GM23338 (cell line): ENCODE measurements at regions not wholly inside any gene's neighbourhood (a gene's known extent, or its start where the extent isn't known, plus 50 kb on each side); places are given as distances from the start of the nearest gene placed in this dataset.

ENCODE experiments used
- ATAC-seq: fragments of 200-7000 bp; cut with Tn5 transposase; 3 replicates; pipeline ENCODE4 v1.9.1; 2020
- DNase-seq: peaks from one replicate; pipeline ENCODE4 v3.0.0-alpha.2; 2015; ENCODE audit warnings: low spot score
- H2AFZ ChIP-seq: fragments of 200-600 bp; sonication (generic); 2 replicates; pipeline ENCODE4 v1.8.0; 2016; ENCODE audit warnings: antibody characterized with exemption, mild to moderate bottlenecking, moderate library complexity
- H3F3A ChIP-seq: fragments of 200-600 bp; sonication (generic); replicated peaks from 2 replicates; pipeline ENCODE4 v1.8.0; 2017; ENCODE audit warnings: antibody characterized with exemption, mixed run types, low read depth
- H3K27ac ChIP-seq: fragments of 200-600 bp; sonication (generic); 2 replicates; pipeline ENCODE4 v1.6.1; 2016; ENCODE audit warnings: low read depth
- H3K27me3 ChIP-seq: fragments of 200-600 bp; sonication (generic); 2 replicates; pipeline ENCODE4 v1.8.0; 2016; ENCODE audit warnings: mild to moderate bottlenecking, mixed run types, moderate library complexity; ENCODE audit not compliant: insufficient read depth
- H3K36me3 ChIP-seq: fragments of 200-600 bp; sonication (generic); 2 replicates; pipeline ENCODE4 v1.8.0; 2016; ENCODE audit warnings: mild to moderate bottlenecking; ENCODE audit not compliant: insufficient read depth
- H3K4me1 ChIP-seq: fragments of 200-600 bp; sonication (generic); 2 replicates; pipeline ENCODE4 v1.8.0; 2016; ENCODE audit warnings: mild to moderate bottlenecking, moderate library complexity; ENCODE audit not compliant: insufficient read depth
- H3K4me2 ChIP-seq: fragments of 200-600 bp; sonication (generic); 2 replicates; pipeline ENCODE4 v1.7.1; 2017; ENCODE audit warnings: mixed run types
- H3K4me3 ChIP-seq: fragments of 200-600 bp; sonication (generic); 2 replicates; pipeline ENCODE4 v1.6.1; 2016; ENCODE audit warnings: mixed run types
- H3K79me2 ChIP-seq: fragments of 200-600 bp; sonication (generic); replicated peaks from 2 replicates; pipeline ENCODE4 v1.8.0; 2017; ENCODE audit warnings: mild to moderate bottlenecking; ENCODE audit not compliant: insufficient read depth
- H3K9me2 ChIP-seq: fragments of 200-600 bp; sonication (generic); 2 replicates; pipeline ENCODE4 v1.8.0; 2017; ENCODE audit not compliant: insufficient read depth
- H4K20me1 ChIP-seq: fragments of 200-600 bp; sonication (generic); replicated peaks from 2 replicates; pipeline ENCODE4 v1.8.0; 2017; ENCODE audit warnings: mild to moderate bottlenecking; ENCODE audit not compliant: insufficient read depth
- H3K27ac Mint-ChIP-seq: 2 replicates; pipeline ENCODE4 v1.8.0; 2020; ENCODE audit warnings: inconsistent platforms, mild to moderate bottlenecking, moderate library complexity, mixed read lengths
- H3K27me3 Mint-ChIP-seq: 3 replicates; pipeline ENCODE4 v1.8.0; 2022; ENCODE audit warnings: low read depth, mild to moderate bottlenecking, moderate library complexity, mixed read lengths, inconsistent platforms; ENCODE audit not compliant: insufficient read depth, poor library complexity
- H3K36me3 Mint-ChIP-seq: 3 replicates; pipeline ENCODE4 v1.8.0; 2021; ENCODE audit warnings: low read depth, mild to moderate bottlenecking, inconsistent platforms, moderate library complexity, mixed read lengths
- H3K4me1 Mint-ChIP-seq: 3 replicates; pipeline ENCODE4 v1.8.0; 2020; ENCODE audit warnings: mild to moderate bottlenecking, inconsistent platforms, mixed read lengths
- H3K4me3 Mint-ChIP-seq: 3 replicates; pipeline ENCODE4 v1.8.0; 2021; ENCODE audit warnings: moderate library complexity, mild to moderate bottlenecking, inconsistent platforms, mixed read lengths
- H3K9me3 Mint-ChIP-seq: 3 replicates; pipeline ENCODE4 v1.8.0; 2020; ENCODE audit warnings: moderate library complexity, mild to moderate bottlenecking, inconsistent platforms, mixed read lengths
- CREB1 ChIP-seq: fragments of 250-450 bp; sonication (Bioruptor Pico); IDR thresholded peaks from 2 replicates; pipeline ENCODE4 v1.5.0; 2020; ENCODE audit warnings: low read depth, mild to moderate bottlenecking, moderate library complexity
- EZH2 ChIP-seq: fragments of 200-600 bp; sonication (generic); IDR thresholded peaks from one replicate; pipeline ENCODE4 v1.8.0; 2017; ENCODE audit warnings: antibody characterized with exemption, mild to moderate bottlenecking, low read depth; ENCODE audit not compliant: unreplicated experiment
- EZH2phosphoT487 ChIP-seq: fragments of 200-600 bp; sonication (generic); IDR thresholded peaks from one replicate; pipeline ENCODE4 v1.8.1; 2018; ENCODE audit warnings: antibody characterized with exemption; ENCODE audit not compliant: unreplicated experiment
- JUNB ChIP-seq: IDR thresholded peaks from one replicate; pipeline ENCODE4 v1.6.1; 2016; ENCODE audit warnings: antibody characterized with exemption; ENCODE audit not compliant: unreplicated experiment
- NANOG ChIP-seq: IDR thresholded peaks from 2 replicates; pipeline ENCODE4 v1.6.1; 2016; ENCODE audit warnings: antibody characterized with exemption, borderline replicate concordance
- POLR2AphosphoS5 ChIP-seq: IDR thresholded peaks from 2 replicates; pipeline ENCODE4 v1.6.1; 2016; ENCODE audit warnings: antibody characterized with exemption, low read depth
- STAT1 ChIP-seq: IDR thresholded peaks from one replicate; pipeline ENCODE4 v1.6.1; 2016; ENCODE audit warnings: antibody characterized with exemption; ENCODE audit not compliant: unreplicated experiment
- ZNF114 ChIP-seq: fragments of 250-450 bp; sonication (Bioruptor Pico); IDR thresholded peaks from 2 replicates; pipeline ENCODE4 v1.5.0; 2020; ENCODE audit warnings: mild to moderate bottlenecking, moderate library complexity
- TF ChIP-seq, protein P1 (sequence below), 2 experiments: fragments of 200-600 bp in 1 of 2; sonication (generic) in 1 of 2; conservative IDR thresholded peaks; 2 replicates each; pipeline versions ENCODE4 v1.5.1 to v1.6.1; 2016 to 2017; ENCODE audit warnings: antibody characterized with exemption in 2 of 2, low read depth in 2 of 2, mild to moderate bottlenecking in 2 of 2, moderate library complexity in 1 of 2
- TF ChIP-seq, protein P2 (sequence below): IDR thresholded peaks from one replicate; pipeline ENCODE4 v1.6.1; 2018; ENCODE audit warnings: antibody characterized with exemption; ENCODE audit not compliant: unreplicated experiment
- TF ChIP-seq, protein P3 (sequence below): IDR thresholded peaks from 2 replicates; pipeline ENCODE4 v1.6.1; 2016; ENCODE audit warnings: antibody characterized with exemption
- TF ChIP-seq, protein P4 (sequence below): fragments of 250-450 bp; sonication (Bioruptor Pico); IDR thresholded peaks from 2 replicates; pipeline ENCODE4 v1.5.0; 2020; ENCODE audit warnings: mild to moderate bottlenecking, moderate library complexity

DNA sequence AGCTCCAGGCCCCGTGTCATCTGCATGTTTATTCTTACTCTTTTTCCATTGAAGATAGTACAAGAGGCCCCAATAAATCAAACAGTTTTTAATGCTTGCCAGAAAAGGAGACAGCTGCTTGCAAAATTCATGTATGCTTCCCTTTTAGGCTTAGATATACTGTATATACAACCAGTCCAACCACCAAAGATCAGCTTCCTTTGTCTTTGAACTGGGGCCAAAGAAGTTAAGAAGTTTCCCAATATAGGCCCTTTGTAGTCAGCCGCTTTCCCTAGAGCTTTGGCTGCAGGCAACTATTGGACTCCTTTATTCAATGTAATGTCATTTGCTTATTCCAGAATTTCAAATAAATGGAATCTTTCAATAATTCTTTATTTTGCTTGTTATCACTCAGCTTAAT lies 1395.0 kb downstream of the GATA3 start:
- Mint-ChIP-seq H3K27ac (no peak overlapping the region), H3K27me3 (no peaks in the 10 kb centered on the region)

More for the DNA sequence above, 1395.0 kb downstream of the GATA3 start:
- Histone ChIP-seq H3K79me2 (no peaks in the 10 kb centered on the region), H3K4me2 (no peak overlapping the region), H3F3A (no peaks in the 10 kb centered on the region), H3K9me2 (peaks cover 3% of the 10 kb centered on the region), H3K4me1 (no peaks in the 10 kb centered on the region), H3K4me3 (no peak overlapping the region), H2AFZ (no peak overlapping the region), H3K36me3 (peaks cover 7% of the 10 kb centered on the region; the same call in 1 of the 2 replicates), H3K27ac (no peak overlapping the region), H4K20me1 (no peaks in the 10 kb centered on the region), H3K27me3 (no peaks in the 10 kb centered on the region)
- Mint-ChIP-seq H3K4me1 (no peaks in the 10 kb centered on the region), H3K36me3 (peaks cover 10% of the 10 kb centered on the region; the same call in 2 of the 3 replicates), H3K9me3 (peaks cover 15% of the 10 kb centered on the region), H3K4me3 (no peak overlapping the region)
- DNase-seq (no peak), ATAC-seq (no peak)
- TF ChIP-seq JUNB: no peak
- TF ChIP-seq NANOG: no peak
- TF ChIP-seq, protein P1, sequence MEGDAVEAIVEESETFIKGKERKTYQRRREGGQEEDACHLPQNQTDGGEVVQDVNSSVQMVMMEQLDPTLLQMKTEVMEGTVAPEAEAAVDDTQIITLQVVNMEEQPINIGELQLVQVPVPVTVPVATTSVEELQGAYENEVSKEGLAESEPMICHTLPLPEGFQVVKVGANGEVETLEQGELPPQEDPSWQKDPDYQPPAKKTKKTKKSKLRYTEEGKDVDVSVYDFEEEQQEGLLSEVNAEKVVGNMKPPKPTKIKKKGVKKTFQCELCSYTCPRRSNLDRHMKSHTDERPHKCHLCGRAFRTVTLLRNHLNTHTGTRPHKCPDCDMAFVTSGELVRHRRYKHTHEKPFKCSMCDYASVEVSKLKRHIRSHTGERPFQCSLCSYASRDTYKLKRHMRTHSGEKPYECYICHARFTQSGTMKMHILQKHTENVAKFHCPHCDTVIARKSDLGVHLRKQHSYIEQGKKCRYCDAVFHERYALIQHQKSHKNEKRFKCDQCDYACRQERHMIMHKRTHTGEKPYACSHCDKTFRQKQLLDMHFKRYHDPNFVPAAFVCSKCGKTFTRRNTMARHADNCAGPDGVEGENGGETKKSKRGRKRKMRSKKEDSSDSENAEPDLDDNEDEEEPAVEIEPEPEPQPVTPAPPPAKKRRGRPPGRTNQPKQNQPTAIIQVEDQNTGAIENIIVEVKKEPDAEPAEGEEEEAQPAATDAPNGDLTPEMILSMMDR (conservative IDR thresholded peaks at IDR 0.05; ENCODE audit: low read depth in 2 of 2): no peak
- no peak for TF ChIP-seq EZH2
- TF ChIP-seq, protein P2, sequence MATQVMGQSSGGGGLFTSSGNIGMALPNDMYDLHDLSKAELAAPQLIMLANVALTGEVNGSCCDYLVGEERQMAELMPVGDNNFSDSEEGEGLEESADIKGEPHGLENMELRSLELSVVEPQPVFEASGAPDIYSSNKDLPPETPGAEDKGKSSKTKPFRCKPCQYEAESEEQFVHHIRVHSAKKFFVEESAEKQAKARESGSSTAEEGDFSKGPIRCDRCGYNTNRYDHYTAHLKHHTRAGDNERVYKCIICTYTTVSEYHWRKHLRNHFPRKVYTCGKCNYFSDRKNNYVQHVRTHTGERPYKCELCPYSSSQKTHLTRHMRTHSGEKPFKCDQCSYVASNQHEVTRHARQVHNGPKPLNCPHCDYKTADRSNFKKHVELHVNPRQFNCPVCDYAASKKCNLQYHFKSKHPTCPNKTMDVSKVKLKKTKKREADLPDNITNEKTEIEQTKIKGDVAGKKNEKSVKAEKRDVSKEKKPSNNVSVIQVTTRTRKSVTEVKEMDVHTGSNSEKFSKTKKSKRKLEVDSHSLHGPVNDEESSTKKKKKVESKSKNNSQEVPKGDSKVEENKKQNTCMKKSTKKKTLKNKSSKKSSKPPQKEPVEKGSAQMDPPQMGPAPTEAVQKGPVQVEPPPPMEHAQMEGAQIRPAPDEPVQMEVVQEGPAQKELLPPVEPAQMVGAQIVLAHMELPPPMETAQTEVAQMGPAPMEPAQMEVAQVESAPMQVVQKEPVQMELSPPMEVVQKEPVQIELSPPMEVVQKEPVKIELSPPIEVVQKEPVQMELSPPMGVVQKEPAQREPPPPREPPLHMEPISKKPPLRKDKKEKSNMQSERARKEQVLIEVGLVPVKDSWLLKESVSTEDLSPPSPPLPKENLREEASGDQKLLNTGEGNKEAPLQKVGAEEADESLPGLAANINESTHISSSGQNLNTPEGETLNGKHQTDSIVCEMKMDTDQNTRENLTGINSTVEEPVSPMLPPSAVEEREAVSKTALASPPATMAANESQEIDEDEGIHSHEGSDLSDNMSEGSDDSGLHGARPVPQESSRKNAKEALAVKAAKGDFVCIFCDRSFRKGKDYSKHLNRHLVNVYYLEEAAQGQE: no peak
- no peak for TF ChIP-seq CREB1
- TF ChIP-seq, protein P3, sequence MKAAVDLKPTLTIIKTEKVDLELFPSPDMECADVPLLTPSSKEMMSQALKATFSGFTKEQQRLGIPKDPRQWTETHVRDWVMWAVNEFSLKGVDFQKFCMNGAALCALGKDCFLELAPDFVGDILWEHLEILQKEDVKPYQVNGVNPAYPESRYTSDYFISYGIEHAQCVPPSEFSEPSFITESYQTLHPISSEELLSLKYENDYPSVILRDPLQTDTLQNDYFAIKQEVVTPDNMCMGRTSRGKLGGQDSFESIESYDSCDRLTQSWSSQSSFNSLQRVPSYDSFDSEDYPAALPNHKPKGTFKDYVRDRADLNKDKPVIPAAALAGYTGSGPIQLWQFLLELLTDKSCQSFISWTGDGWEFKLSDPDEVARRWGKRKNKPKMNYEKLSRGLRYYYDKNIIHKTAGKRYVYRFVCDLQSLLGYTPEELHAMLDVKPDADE: no peak
- TF ChIP-seq, protein P4, sequence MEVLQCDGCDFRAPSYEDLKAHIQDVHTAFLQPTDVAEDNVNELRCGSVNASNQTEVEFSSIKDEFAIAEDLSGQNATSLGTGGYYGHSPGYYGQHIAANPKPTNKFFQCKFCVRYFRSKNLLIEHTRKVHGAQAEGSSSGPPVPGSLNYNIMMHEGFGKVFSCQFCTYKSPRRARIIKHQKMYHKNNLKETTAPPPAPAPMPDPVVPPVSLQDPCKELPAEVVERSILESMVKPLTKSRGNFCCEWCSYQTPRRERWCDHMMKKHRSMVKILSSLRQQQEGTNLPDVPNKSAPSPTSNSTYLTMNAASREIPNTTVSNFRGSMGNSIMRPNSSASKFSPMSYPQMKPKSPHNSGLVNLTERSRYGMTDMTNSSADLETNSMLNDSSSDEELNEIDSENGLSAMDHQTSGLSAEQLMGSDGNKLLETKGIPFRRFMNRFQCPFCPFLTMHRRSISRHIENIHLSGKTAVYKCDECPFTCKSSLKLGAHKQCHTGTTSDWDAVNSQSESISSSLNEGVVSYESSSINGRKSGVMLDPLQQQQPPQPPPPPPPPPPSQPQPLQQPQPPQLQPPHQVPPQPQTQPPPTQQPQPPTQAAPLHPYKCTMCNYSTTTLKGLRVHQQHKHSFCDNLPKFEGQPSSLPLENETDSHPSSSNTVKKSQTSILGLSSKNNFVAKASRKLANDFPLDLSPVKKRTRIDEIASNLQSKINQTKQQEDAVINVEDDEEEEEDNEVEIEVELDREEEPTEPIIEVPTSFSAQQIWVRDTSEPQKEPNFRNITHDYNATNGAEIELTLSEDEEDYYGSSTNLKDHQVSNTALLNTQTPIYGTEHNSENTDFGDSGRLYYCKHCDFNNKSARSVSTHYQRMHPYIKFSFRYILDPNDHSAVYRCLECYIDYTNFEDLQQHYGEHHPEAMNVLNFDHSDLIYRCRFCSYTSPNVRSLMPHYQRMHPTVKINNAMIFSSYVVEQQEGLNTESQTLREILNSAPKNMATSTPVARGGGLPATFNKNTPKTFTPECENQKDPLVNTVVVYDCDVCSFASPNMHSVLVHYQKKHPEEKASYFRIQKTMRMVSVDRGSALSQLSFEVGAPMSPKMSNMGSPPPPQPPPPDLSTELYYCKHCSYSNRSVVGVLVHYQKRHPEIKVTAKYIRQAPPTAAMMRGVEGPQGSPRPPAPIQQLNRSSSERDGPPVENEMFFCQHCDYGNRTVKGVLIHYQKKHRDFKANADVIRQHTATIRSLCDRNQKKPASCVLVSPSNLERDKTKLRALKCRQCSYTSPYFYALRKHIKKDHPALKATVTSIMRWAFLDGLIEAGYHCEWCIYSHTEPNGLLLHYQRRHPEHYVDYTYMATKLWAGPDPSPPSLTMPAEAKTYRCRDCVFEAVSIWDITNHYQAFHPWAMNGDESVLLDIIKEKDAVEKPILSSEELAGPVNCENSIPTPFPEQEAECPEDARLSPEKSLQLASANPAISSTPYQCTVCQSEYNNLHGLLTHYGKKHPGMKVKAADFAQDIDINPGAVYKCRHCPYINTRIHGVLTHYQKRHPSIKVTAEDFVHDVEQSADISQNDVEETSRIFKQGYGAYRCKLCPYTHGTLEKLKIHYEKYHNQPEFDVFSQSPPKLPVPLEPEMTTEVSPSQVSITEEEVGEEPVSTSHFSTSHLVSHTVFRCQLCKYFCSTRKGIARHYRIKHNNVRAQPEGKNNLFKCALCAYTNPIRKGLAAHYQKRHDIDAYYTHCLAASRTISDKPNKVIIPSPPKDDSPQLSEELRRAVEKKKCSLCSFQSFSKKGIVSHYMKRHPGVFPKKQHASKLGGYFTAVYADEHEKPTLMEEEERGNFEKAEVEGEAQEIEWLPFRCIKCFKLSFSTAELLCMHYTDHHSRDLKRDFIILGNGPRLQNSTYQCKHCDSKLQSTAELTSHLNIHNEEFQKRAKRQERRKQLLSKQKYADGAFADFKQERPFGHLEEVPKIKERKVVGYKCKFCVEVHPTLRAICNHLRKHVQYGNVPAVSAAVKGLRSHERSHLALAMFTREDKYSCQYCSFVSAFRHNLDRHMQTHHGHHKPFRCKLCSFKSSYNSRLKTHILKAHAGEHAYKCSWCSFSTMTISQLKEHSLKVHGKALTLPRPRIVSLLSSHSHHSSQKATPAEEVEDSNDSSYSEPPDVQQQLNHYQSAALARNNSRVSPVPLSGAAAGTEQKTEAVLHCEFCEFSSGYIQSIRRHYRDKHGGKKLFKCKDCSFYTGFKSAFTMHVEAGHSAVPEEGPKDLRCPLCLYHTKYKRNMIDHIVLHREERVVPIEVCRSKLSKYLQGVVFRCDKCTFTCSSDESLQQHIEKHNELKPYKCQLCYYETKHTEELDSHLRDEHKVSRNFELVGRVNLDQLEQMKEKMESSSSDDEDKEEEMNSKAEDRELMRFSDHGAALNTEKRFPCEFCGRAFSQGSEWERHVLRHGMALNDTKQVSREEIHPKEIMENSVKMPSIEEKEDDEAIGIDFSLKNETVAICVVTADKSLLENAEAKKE (CRISPR knock-in tag): no peak
- TF ChIP-seq ZNF114 (CRISPR knock-in tag): no peak
- no peak for TF ChIP-seq STAT1
- TF ChIP-seq POLR2AphosphoS5: no peak
- TF ChIP-seq EZH2phosphoT487: no peak
